GM12878 (cell line): ENCODE measurements at regions not wholly inside any gene's neighbourhood (a gene's known extent, or its start where the extent isn't known, plus 50 kb on each side); places are given as distances from the start of the nearest gene placed in this dataset.

Experiments
- BRCA1 ChIP-seq: IDR thresholded peaks from 2 replicates; pipeline ENCODE4 v1.6.1; 2011; ENCODE audit warnings: low read depth, low read length, improper control_type of control experiment
- CBX3 ChIP-seq: fragments of 200-600 bp; sonication (generic); IDR thresholded peaks from 2 replicates; pipeline ENCODE4 v1.6.1; 2016; ENCODE audit warnings: low read depth, borderline replicate concordance
- CHD2 ChIP-seq: IDR thresholded peaks from 2 replicates; pipeline ENCODE4 v1.6.1; 2011; ENCODE audit warnings: low read depth, low read length, improper control_type of control experiment, borderline replicate concordance
- CHD4 ChIP-seq: fragments of 200-600 bp; sonication (generic); IDR thresholded peaks from 2 replicates; pipeline ENCODE4 v1.6.1; 2016; ENCODE audit warnings: mild to moderate bottlenecking
- CTCF ChIP-seq, 3 experiments: IDR thresholded peaks in 2 of 3; conservative IDR thresholded peaks in 1 of 3; 2 replicates each; pipeline ENCODE4 v1.5.1; 2011; ENCODE audit warnings: low read depth in 3 of 3, low read length in 3 of 3, mild to moderate bottlenecking in 3 of 3, control low read depth in 2 of 3, moderate library complexity in 2 of 3, inconsistent platforms in 1 of 3, mixed read lengths in 1 of 3; ENCODE audit not compliant: control insufficient read depth in 2 of 3, insufficient read depth in 1 of 3; ENCODE audit errors: extremely low read depth in 1 of 3
- EZH2 ChIP-seq: IDR thresholded peaks from 2 replicates; pipeline ENCODE4 v1.6.1; 2012; ENCODE audit warnings: low read depth, mild to moderate bottlenecking, control low read depth, inconsistent platforms, low read length, borderline replicate concordance; ENCODE audit not compliant: control insufficient read depth
- FOS ChIP-seq: IDR thresholded peaks from 3 replicates; pipeline ENCODE4 v1.6.1; 2011; ENCODE audit warnings: borderline replicate concordance; ENCODE audit not compliant: insufficient read length; ENCODE audit errors: extremely low read depth
- GABPA ChIP-seq: IDR thresholded peaks from 2 replicates; pipeline ENCODE4 v1.6.1; 2014; ENCODE audit warnings: antibody characterized with exemption, low read depth, mild to moderate bottlenecking, inconsistent platforms
- HCFC1 ChIP-seq: fragments of 150-350 bp; IDR thresholded peaks from 2 replicates; pipeline ENCODE4 v1.6.1; 2014; ENCODE audit warnings: low read length
- NR2C2 ChIP-seq: IDR thresholded peaks from 2 replicates; pipeline ENCODE4 v1.6.1; 2011; ENCODE audit warnings: borderline replicate concordance, low read depth; ENCODE audit not compliant: control insufficient read depth, insufficient read length
- PML ChIP-seq: IDR thresholded peaks from 2 replicates; pipeline ENCODE4 v1.6.1; 2012; ENCODE audit warnings: low read length, inconsistent platforms
- TAF1 ChIP-seq: IDR thresholded peaks from 2 replicates; pipeline ENCODE4 v1.6.1; 2011; ENCODE audit warnings: mild to moderate bottlenecking, low read depth, low read length, borderline replicate concordance
- TF ChIP-seq, protein P1 (sequence below): fragments of 450-650 bp; conservative IDR thresholded peaks from 2 replicates; pipeline ENCODE4 v1.6.1; 2017; ENCODE audit warnings: mild to moderate bottlenecking, moderate library complexity
- TF ChIP-seq, protein P2 (sequence below): IDR thresholded peaks from 2 replicates; pipeline ENCODE4 v1.6.1; 2011; ENCODE audit warnings: low read depth, low read length, improper control_type of control experiment, borderline replicate concordance

GRCh38 chr6:94300424-94301144, 881.2 kb upstream of the EPHA7 start:
- no peak for TF ChIP-seq FOS
- TF ChIP-seq, protein P1, sequence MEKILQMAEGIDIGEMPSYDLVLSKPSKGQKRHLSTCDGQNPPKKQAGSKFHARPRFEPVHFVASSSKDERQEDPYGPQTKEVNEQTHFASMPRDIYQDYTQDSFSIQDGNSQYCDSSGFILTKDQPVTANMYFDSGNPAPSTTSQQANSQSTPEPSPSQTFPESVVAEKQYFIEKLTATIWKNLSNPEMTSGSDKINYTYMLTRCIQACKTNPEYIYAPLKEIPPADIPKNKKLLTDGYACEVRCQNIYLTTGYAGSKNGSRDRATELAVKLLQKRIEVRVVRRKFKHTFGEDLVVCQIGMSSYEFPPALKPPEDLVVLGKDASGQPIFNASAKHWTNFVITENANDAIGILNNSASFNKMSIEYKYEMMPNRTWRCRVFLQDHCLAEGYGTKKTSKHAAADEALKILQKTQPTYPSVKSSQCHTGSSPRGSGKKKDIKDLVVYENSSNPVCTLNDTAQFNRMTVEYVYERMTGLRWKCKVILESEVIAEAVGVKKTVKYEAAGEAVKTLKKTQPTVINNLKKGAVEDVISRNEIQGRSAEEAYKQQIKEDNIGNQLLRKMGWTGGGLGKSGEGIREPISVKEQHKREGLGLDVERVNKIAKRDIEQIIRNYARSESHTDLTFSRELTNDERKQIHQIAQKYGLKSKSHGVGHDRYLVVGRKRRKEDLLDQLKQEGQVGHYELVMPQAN = no peak
- TF ChIP-seq CTCF (IDR thresholded peaks at IDR 0.05 in 2 of 3, conservative IDR thresholded peaks at IDR 0.05 in 1 of 3; ENCODE audit: control insufficient read depth in 2 of 3, extremely low read depth in 1 of 3, insufficient read depth in 1 of 3, low read depth in 3 of 3, low read length in 3 of 3) = no peak
- no peak for TF ChIP-seq EZH2
- no peak for TF ChIP-seq CHD4
- no peak for TF ChIP-seq TAF1
- TF ChIP-seq NR2C2 = no peak
- TF ChIP-seq BRCA1 = no peak
- no peak for TF ChIP-seq CHD2
- TF ChIP-seq HCFC1 = no peak
- no peak for TF ChIP-seq CBX3
- TF ChIP-seq, protein P2, sequence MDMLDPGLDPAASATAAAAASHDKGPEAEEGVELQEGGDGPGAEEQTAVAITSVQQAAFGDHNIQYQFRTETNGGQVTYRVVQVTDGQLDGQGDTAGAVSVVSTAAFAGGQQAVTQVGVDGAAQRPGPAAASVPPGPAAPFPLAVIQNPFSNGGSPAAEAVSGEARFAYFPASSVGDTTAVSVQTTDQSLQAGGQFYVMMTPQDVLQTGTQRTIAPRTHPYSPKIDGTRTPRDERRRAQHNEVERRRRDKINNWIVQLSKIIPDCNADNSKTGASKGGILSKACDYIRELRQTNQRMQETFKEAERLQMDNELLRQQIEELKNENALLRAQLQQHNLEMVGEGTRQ = no peak
- TF ChIP-seq PML = no peak
- no peak for TF ChIP-seq GABPA
